ENCODE measurements at regions not wholly inside any gene's neighbourhood (a gene's known extent, or its start where the extent isn't known, plus 50 kb on each side); places are given as distances from the start of the nearest gene placed in this dataset.

DNA sequence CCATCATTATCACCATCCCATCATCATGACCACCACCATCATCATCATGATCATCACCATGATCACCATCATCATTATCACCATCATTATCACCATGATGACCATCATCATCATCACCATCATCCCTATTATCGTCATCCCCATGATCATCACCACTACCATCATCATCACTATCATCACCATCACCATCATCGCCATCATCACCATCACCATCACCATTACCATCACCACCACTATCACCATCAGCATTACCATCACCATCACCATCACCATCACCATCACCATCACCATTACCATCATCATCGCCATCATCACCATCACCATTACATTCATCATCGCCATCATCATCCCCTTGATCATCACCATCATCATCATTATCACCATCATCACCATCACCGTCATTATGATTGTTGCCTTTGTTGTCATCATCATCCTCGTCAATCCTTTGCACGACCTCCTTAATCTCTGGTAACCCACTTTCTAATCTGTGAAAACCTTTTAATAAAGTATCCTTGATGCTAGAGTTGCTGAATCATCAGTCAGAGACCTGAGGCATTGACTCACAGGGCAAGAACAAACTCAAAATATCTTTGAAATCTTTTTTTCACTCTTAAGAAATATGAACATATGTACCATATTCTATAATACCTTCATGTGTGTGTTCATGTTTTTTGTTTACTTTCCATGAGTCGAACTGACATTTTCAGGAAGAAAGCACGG, 116.3 kb upstream of the FOXF1 start:
- H3K4me1 ChIP-seq (ENCODE audit: insufficient read depth, low read length): peaks cover 12% of the 10 kb centered on the region; the same call in 1 of the 2 replicates
- H3K9me3 ChIP-seq (ENCODE audit: control insufficient read depth, insufficient read depth, low read length): no peaks in the 10 kb centered on the region
- no peaks in the 10 kb centered on the region for H3K36me3 ChIP-seq (ENCODE audit: insufficient read depth, low read length)
- no peak overlapping the region for H3K9ac ChIP-seq (ENCODE audit: low read depth, low read length)

DNA sequence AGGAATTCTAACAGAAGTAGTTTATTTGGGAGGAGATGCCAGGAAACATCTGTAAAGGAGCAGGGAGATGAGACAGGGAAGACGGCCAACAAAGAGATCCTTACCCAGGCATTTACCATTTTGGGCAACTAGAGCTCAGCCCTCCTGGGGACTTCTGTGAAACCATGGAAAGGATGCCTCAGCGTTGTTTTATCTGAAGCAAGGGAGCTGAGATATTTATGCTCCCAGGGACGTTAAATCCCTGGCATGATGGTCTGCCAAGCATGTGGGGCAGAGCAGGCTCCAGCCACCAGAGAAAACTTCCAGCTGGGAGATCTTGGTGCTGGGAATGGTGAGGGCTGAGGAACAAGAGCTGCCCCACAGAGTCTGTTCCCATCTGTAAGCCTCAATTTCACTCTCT, 114.8 kb upstream of the FOXF1 start:
- no peaks in the 10 kb centered on the region for H3K9me3 ChIP-seq (ENCODE audit: control insufficient read depth, insufficient read depth, low read length)
- H3K9ac ChIP-seq (ENCODE audit: low read depth, low read length): no peak overlapping the region

GRCh38 chr16:86396422-86396821, 113.9 kb upstream of the FOXF1 start:
- peaks cover 12% of the 10 kb centered on the region; the same call in 1 of the 2 replicates for H3K4me1 ChIP-seq (ENCODE audit: insufficient read depth, low read length)
- H3K9ac ChIP-seq (ENCODE audit: low read depth, low read length): no peak overlapping the region; the same call in 1 of the 2 replicates
- H3K36me3 ChIP-seq (ENCODE audit: insufficient read depth, low read length): no peaks in the 10 kb centered on the region
- H3K9me3 ChIP-seq (ENCODE audit: control insufficient read depth, insufficient read depth, low read length): no peaks in the 10 kb centered on the region

More for the DNA sequence above, 114.8 kb upstream of the FOXF1 start:
- peaks cover 12% of the 10 kb centered on the region; the same call in 1 of the 2 replicates for H3K4me1 ChIP-seq (ENCODE audit: insufficient read depth, low read length)
- H3K36me3 ChIP-seq (ENCODE audit: insufficient read depth, low read length): no peaks in the 10 kb centered on the region

DNA sequence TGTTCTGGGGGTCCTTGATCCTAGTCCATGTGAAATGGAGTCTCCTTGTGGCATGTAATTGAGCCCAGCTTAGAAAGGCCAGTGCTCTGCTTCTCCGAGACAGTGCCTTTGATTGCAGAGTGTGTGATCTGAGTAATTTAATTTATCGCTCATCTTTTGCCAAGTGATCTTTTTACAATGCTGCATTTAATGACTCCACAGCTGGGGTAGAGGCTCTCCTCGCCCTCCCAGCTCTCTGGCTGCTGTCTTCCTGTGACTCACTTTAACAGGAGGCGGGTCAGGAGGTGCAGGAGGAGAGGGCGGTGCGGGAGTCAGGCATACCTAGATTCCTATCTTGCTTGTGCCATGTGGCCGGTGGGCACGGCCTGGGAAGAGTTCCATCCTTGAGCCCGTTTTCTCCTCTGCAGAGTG, 113.4 kb upstream of the FOXF1 start:
- Histone ChIP-seq H3K4me1 (ENCODE audit: insufficient read depth, low read length) (peaks cover 12% of the 10 kb centered on the region; the same call in 1 of the 2 replicates), H3K9ac (ENCODE audit: low read depth, low read length) (no peak overlapping the region; the same call in 1 of the 2 replicates), H3K9me3 (ENCODE audit: control insufficient read depth, insufficient read depth, low read length) (no peaks in the 10 kb centered on the region), H3K36me3 (ENCODE audit: insufficient read depth, low read length) (no peaks in the 10 kb centered on the region)

DNA sequence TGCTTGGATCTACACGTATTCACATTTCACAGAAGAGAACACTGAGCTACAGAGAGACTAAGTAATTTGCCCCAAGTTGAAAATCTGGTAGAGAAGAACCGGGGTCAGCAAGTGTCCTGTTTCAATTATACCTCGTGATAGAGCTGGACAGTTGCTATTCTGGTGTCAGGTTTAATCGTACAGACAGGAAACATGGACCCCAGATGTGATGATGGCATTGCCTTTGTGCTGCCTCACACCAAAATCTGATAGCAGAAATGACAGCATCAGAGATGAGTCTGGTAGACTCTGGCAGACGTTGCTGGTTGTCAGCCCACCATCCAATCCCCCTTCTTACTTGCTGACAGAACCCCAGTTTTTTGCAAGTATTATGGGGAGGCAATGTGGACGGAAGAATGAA, 112.1 kb upstream of the FOXF1 start:
- Histone ChIP-seq H3K36me3 (ENCODE audit: insufficient read depth, low read length) (no peaks in the 10 kb centered on the region), H3K9me3 (ENCODE audit: control insufficient read depth, insufficient read depth, low read length) (no peaks in the 10 kb centered on the region), H3K4me1 (ENCODE audit: insufficient read depth, low read length) (peaks cover 12% of the 10 kb centered on the region; the same call in 1 of the 2 replicates), H3K9ac (ENCODE audit: low read depth, low read length) (no peak overlapping the region)

DNA sequence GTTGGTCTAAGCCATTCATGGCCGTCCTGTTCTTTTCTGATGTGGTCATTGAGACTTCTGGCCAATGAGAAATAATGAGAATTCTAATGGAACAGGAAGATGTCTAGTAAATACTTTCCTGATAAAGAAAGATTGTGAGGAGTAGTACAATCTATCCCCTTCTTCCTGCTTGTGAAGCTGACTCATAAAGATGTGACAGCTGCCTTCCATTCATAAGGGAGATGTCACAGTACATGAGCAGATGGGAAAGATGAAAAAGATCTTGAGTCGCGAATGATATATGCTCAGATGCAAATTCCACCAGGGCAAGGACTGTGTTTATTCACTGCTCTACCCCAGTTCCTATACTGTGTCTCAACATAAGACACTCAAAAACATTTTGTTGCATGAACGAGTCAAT, 111.7 kb upstream of the FOXF1 start:
- H3K9ac ChIP-seq (ENCODE audit: low read depth, low read length): no peak overlapping the region
- H3K9me3 ChIP-seq (ENCODE audit: control insufficient read depth, insufficient read depth, low read length): no peaks in the 10 kb centered on the region
- peaks cover 12% of the 10 kb centered on the region; the same call in 1 of the 2 replicates for H3K4me1 ChIP-seq (ENCODE audit: insufficient read depth, low read length)
- H3K36me3 ChIP-seq (ENCODE audit: insufficient read depth, low read length): no peaks in the 10 kb centered on the region

DNA sequence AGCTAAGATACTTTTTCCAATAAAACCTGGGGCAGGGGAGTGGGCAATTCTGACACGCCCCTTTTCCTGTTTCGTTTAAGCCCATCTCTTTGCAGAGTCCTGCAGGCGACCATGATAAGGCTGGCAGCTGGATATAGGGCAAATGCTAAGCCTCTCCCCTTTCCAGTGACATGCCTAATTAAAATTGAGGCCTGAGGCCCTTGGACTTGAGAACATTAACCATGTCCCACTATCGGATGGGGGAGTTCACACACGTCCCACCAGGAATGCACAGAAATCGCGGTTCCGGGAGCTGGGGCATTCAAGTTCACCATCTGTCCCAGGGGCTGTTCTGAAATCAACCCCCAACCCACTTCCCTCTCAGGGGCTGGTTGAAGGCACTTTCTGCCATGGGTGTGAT, 109.2 kb upstream of the FOXF1 start:
- Histone ChIP-seq H3K9ac (ENCODE audit: low read depth, low read length) (no peak overlapping the region), H3K4me1 (ENCODE audit: insufficient read depth, low read length) (peaks cover 11% of the 10 kb centered on the region; the same call in 1 of the 2 replicates), H3K9me3 (ENCODE audit: control insufficient read depth, insufficient read depth, low read length) (no peaks in the 10 kb centered on the region), H3K36me3 (ENCODE audit: insufficient read depth, low read length) (no peaks in the 10 kb centered on the region)

- H3K4me1 ChIP-seq (ENCODE audit: insufficient read depth, low read length): no peaks in the 10 kb centered on the region
- no peaks in the 10 kb centered on the region for H3K9me3 ChIP-seq (ENCODE audit: control insufficient read depth, insufficient read depth, low read length)
- no peaks in the 10 kb centered on the region for H3K36me3 ChIP-seq (ENCODE audit: insufficient read depth, low read length)
- H3K9ac ChIP-seq (ENCODE audit: low read depth, low read length): no peak overlapping the region
Measured at GRCh38 chr16:86403085-86403484, 107.2 kb upstream of the FOXF1 start.

GRCh38 chr16:86403541-86404163, 106.7 kb upstream of the FOXF1 start:
- H3K9me3 ChIP-seq (ENCODE audit: control insufficient read depth, insufficient read depth, low read length): no peaks in the 10 kb centered on the region
- no peaks in the 10 kb centered on the region; the same call in 1 of the 2 replicates for H3K4me1 ChIP-seq (ENCODE audit: insufficient read depth, low read length)
- H3K9ac ChIP-seq (ENCODE audit: low read depth, low read length): no peak overlapping the region
- no peaks in the 10 kb centered on the region for H3K36me3 ChIP-seq (ENCODE audit: insufficient read depth, low read length)

GRCh38 chr16:86404678-86405077, 105.6 kb upstream of the FOXF1 start:
- Histone ChIP-seq H3K36me3 (ENCODE audit: insufficient read depth, low read length) (no peaks in the 10 kb centered on the region), H3K9ac (ENCODE audit: low read depth, low read length) (no peak overlapping the region), H3K9me3 (ENCODE audit: control insufficient read depth, insufficient read depth, low read length) (no peaks in the 10 kb centered on the region), H3K4me1 (ENCODE audit: insufficient read depth, low read length) (peaks cover 3% of the 10 kb centered on the region; the same call in 1 of the 2 replicates)

DNA sequence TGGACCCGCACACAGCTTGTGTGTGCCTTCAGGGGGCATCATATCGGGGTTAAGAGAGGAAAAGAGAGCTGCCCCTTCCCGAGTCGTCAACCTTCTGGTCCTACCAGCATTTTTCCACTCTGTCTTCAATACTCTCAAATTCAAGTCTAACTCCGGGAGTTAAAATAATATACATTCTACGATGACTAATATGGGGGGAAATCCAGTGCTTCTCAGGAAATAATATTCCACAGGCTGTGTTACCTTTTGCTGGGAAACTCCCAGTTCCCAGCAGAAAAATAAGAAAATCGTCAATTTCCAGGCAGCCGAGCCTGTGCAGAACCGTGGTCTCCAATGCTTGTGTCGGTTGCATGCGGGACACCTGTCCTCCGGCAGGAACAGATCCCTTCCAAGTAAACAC, 105.0 kb upstream of the FOXF1 start:
- H3K9ac ChIP-seq (ENCODE audit: low read depth, low read length): no peak overlapping the region
- H3K9me3 ChIP-seq (ENCODE audit: control insufficient read depth, insufficient read depth, low read length): no peaks in the 10 kb centered on the region
- peaks cover 7% of the 10 kb centered on the region; the same call in 1 of the 2 replicates for H3K4me1 ChIP-seq (ENCODE audit: insufficient read depth, low read length)
- H3K36me3 ChIP-seq (ENCODE audit: insufficient read depth, low read length): peaks cover under 1% of the 10 kb centered on the region; the same call in 1 of the 2 replicates

- H3K4me1 ChIP-seq (ENCODE audit: insufficient read depth, low read length): peaks cover 7% of the 10 kb centered on the region; the same call in 1 of the 2 replicates
- H3K9ac ChIP-seq (ENCODE audit: low read depth, low read length): no peak overlapping the region
- no peaks in the 10 kb centered on the region for H3K9me3 ChIP-seq (ENCODE audit: control insufficient read depth, insufficient read depth, low read length)
- peaks cover 4% of the 10 kb centered on the region; the same call in 1 of the 2 replicates for H3K36me3 ChIP-seq (ENCODE audit: insufficient read depth, low read length)
Measured at GRCh38 chr16:86406056-86406455, 104.3 kb upstream of the FOXF1 start.

GRCh38 chr16:86408685-86409084, 101.6 kb upstream of the FOXF1 start:
- Histone ChIP-seq H3K4me1 (ENCODE audit: insufficient read depth, low read length) (peaks cover 7% of the 10 kb centered on the region; the same call in 1 of the 2 replicates), H3K9ac (ENCODE audit: low read depth, low read length) (no peak overlapping the region)

DNA sequence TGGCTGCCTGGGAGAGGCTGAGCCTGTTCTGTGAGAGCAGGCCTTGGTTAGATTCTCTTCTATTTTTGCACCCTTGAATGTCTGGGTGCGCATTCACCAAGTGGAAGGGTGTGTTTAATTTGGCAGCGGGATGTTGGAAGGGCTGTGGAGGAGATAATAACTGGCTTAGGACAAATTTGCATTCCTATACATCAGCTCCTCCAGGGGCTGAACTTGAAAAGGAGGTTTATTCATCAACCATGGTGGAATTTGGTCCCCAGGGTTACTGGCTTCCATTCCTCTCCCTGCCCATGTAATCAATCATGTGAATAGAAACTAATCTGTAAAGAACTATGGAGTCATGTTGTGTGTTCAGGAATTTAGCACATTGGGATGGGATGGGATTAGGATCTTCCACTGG, 100.2 kb upstream of the FOXF1 start:
- H3K36me3 ChIP-seq (ENCODE audit: insufficient read depth, low read length): peaks cover 4% of the 10 kb centered on the region; the same call in 1 of the 2 replicates
- H3K9ac ChIP-seq (ENCODE audit: low read depth, low read length): no peak overlapping the region
- H3K9me3 ChIP-seq (ENCODE audit: control insufficient read depth, insufficient read depth, low read length): no peaks in the 10 kb centered on the region; the same call in 1 of the 2 replicates
- H3K4me1 ChIP-seq (ENCODE audit: insufficient read depth, low read length): peaks cover 7% of the 10 kb centered on the region; the same call in 1 of the 2 replicates

More at GRCh38 chr16:86408685-86409084, 101.6 kb upstream of the FOXF1 start:
- no peaks in the 10 kb centered on the region; the same call in 1 of the 2 replicates for H3K9me3 ChIP-seq (ENCODE audit: control insufficient read depth, insufficient read depth, low read length)
- H3K36me3 ChIP-seq (ENCODE audit: insufficient read depth, low read length): peaks cover 4% of the 10 kb centered on the region; the same call in 1 of the 2 replicates

All from ES-I3 (cell line).